Skeletal muscle tissue (tissue), 3 donors: ENCODE measurements at regions not wholly inside any gene's neighbourhood (a gene's known extent, or its start where the extent isn't known, plus 50 kb on each side); places are given as distances from the start of the nearest gene placed in this dataset.

ENCODE experiments used
- H3K27ac ChIP-seq: one replicate; pipeline ENCODE4 v1.7.0; 2013; ENCODE audit warnings: mild to moderate bottlenecking, low read depth, low read length, inconsistent platforms
- H3K27me3 ChIP-seq, 3 donors: one replicate each; pipeline ENCODE4 v1.7.0; 2013; ENCODE audit warnings: low read length in 3 of 3; ENCODE audit not compliant: control insufficient read depth in 3 of 3, insufficient read depth in 3 of 3
- H3K36me3 ChIP-seq, 3 donors: one replicate each; pipeline ENCODE4 v1.7.0; 2013; ENCODE audit warnings: low read length in 3 of 3; ENCODE audit not compliant: control insufficient read depth in 3 of 3, insufficient read depth in 3 of 3
- H3K4me1 ChIP-seq, 3 donors: one replicate each; pipeline ENCODE4 v1.7.0; 2013; ENCODE audit warnings: low read length in 3 of 3, mild to moderate bottlenecking in 3 of 3; ENCODE audit not compliant: control insufficient read depth in 3 of 3, insufficient read depth in 3 of 3
- H3K4me3 ChIP-seq, 3 donors: one replicate each; pipeline ENCODE4 v1.7.0; 2013; ENCODE audit warnings: low read length in 3 of 3
- H3K9ac ChIP-seq, 3 donors: one replicate each; pipeline ENCODE4 v1.7.0; 2013; ENCODE audit warnings: low read length in 3 of 3, mild to moderate bottlenecking in 3 of 3, moderate library complexity in 2 of 3, low read depth in 1 of 3
- H3K9me3 ChIP-seq, 3 donors: one replicate each; pipeline ENCODE4 v1.7.0; 2013; ENCODE audit warnings: low read length in 3 of 3; ENCODE audit not compliant: control insufficient read depth in 3 of 3
- donor health status: Osteomylitis.

GRCh38 chr14:50044042-50044651 is 72.2 kb downstream of the VCPKMT start:
- Histone ChIP-seq H3K4me3 (no peak overlapping the region), H3K4me1 (peaks cover 8 to 34% (median 18%) of the 10 kb centered on the region in 3 donors), H3K27ac (peak overlapping the region; percentile 67)

GRCh38 chr14:50045039-50045711 is 71.2 kb downstream of the VCPKMT start:
- H3K36me3 ChIP-seq, result no peaks in the 10 kb centered on the region
- no peak overlapping the region for H3K4me3 ChIP-seq
- H3K9ac ChIP-seq, result no peak overlapping the region
- peaks cover 8 to 31% (median 18%) of the 10 kb centered on the region in 3 donors for H3K4me1 ChIP-seq
- H3K27me3 ChIP-seq, result no peaks in the 10 kb centered on the region
- peak overlapping the region; percentile 59 for H3K27ac ChIP-seq
- no peaks in the 10 kb centered on the region for H3K9me3 ChIP-seq

More at GRCh38 chr14:50044042-50044651, 72.2 kb downstream of the VCPKMT start:
- Histone ChIP-seq H3K27me3 (no peaks in the 10 kb centered on the region), H3K36me3 (no peaks in the 10 kb centered on the region), H3K9ac (no peak overlapping the region), H3K9me3 (no peaks in the 10 kb centered on the region)

- H3K4me1 ChIP-seq, result peaks cover 8 to 25% (median 17%) of the 10 kb centered on the region in 3 donors
- H3K4me3 ChIP-seq, result no peak overlapping the region
- no peak overlapping the region for H3K9ac ChIP-seq
- no peaks in the 10 kb centered on the region for H3K9me3 ChIP-seq
- no peaks in the 10 kb centered on the region for H3K36me3 ChIP-seq
- H3K27me3 ChIP-seq, result no peaks in the 10 kb centered on the region
- H3K27ac ChIP-seq, result peak overlapping the region; percentile 59
Observed at GRCh38 chr14:50045837-50046236, 70.5 kb downstream of the VCPKMT start.

- Histone ChIP-seq H3K4me1 (peaks cover 8 to 25% (median 12%) of the 10 kb centered on the region in 3 donors), H3K4me3 (no peak overlapping the region), H3K27me3 (no peaks in the 10 kb centered on the region), H3K36me3 (no peaks in the 10 kb centered on the region), H3K9me3 (no peaks in the 10 kb centered on the region), H3K27ac (peak overlapping the region; percentile 52), H3K9ac (no peak overlapping the region)
Observed at GRCh38 chr14:50047274-50047676, 69.1 kb downstream of the VCPKMT start.

DNA sequence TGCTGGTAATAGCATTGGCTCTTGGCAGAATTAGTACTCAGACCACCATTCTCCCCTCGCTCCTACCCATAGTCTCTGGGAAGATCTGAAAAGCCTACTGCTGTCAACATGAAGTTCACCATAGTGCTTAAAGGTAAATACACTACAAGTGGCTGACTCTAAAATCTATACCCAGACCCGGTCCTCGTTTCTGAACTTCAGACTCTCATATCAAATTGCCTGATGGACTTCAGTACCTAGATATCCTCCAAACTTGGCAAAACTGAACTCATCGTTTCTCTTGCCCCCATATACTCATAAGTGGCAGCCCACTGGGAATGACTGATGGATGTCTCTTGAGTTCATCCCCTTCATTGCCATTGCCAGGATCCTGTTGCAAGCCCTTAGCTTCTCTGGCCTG is 67.3 kb downstream of the VCPKMT start:
- H3K36me3 ChIP-seq, result no peaks in the 10 kb centered on the region
- no peak overlapping the region for H3K9ac ChIP-seq
- H3K27ac ChIP-seq, result no peak overlapping the region
- no peak overlapping the region for H3K4me3 ChIP-seq
- no peaks in the 10 kb centered on the region for H3K9me3 ChIP-seq
- peaks cover 8 to 19% (median 15%) of the 10 kb centered on the region in 3 donors for H3K4me1 ChIP-seq
- no peaks in the 10 kb centered on the region for H3K27me3 ChIP-seq

- Histone ChIP-seq H3K9ac (no peak overlapping the region), H3K4me3 (no peak overlapping the region), H3K9me3 (no peaks in the 10 kb centered on the region), H3K27me3 (no peaks in the 10 kb centered on the region), H3K27ac (no peak overlapping the region), H3K4me1 (peaks cover 4 to 12% (median 10%) of the 10 kb centered on the region in 3 donors), H3K36me3 (no peaks in the 10 kb centered on the region)
Observed at GRCh38 chr14:50049703-50050570, 66.4 kb downstream of the VCPKMT start.

DNA sequence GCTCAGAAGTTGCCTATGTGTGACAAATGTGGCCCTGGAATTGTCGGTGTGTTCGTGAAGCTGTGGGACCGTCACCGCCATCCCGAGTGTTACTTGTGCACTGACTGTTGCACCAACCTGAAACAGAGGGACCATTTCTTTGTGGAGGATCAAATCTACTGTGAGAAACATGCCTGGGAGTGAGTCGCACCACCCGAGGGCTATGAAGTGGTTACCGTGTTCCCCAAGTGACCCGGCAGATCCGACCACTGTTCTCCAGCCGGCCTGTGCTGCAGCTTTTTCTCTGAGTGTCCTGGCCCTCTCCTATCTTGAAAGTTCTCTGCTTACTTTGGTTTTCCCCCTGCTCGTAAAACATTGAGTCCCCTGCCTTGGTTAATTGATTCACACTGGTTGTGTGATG is 65.3 kb downstream of the VCPKMT start:
- H3K4me1 ChIP-seq, result peaks cover 4 to 7% (median 6%) of the 10 kb centered on the region in 3 donors
- H3K9ac ChIP-seq, result no peak overlapping the region
- no peak overlapping the region for H3K27ac ChIP-seq
- no peaks in the 10 kb centered on the region for H3K27me3 ChIP-seq
- H3K36me3 ChIP-seq, result no peaks in the 10 kb centered on the region
- H3K9me3 ChIP-seq, result no peaks in the 10 kb centered on the region
- no peak overlapping the region for H3K4me3 ChIP-seq

DNA sequence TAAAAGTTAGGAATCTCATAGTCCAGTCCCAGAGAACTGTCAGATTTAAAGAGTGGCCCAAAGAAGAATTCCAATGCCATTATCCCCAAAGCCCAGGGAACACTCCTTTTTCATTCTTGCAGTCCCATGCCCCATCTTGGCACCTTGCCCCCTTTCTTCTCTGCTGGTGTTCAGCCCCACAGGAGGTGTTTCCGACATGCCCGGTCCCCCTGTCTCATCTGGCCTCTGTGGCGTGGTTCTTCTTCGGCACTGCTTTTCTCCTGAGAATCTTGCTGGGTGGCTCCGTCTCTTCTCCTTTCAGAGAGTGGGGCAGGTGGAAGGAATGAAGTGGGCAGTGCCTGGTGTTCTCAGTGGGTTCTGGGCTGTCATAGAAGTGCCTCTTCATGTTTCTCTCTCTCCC is 64.7 kb downstream of the VCPKMT start:
- Histone ChIP-seq H3K4me1 (peaks cover 4 to 11% (median 8%) of the 10 kb centered on the region in 3 donors), H3K27ac (no peak overlapping the region), H3K27me3 (no peaks in the 10 kb centered on the region), H3K9ac (no peak overlapping the region), H3K9me3 (no peaks in the 10 kb centered on the region), H3K36me3 (no peaks in the 10 kb centered on the region), H3K4me3 (no peak overlapping the region)

DNA sequence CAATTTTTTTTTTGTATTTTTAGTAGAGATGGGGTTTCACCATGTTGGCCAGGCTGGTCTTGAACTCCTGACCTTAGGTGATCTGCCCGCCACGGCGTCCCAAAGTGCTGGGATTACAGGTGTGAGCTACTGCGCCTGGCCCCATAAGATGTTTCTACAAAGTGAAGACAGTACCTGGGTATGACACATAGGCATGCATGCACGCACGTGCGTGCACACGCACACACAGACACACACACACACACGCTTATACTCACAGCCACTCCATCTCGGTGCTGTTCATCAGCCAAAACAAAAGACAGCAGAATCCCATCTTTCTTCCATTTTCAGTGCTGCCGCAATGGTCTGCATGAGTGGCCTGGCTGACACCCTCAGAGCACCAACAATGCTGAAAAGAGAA is 63.9 kb downstream of the VCPKMT start:
- Histone ChIP-seq H3K9ac (no peak overlapping the region), H3K9me3 (no peaks in the 10 kb centered on the region), H3K4me3 (no peak overlapping the region), H3K27me3 (no peaks in the 10 kb centered on the region), H3K36me3 (no peaks in the 10 kb centered on the region), H3K27ac (no peak overlapping the region), H3K4me1 (peaks cover 2 to 6% (median 6%) of the 10 kb centered on the region in 3 donors)

GRCh38 chr14:50053935-50054334 is 62.4 kb downstream of the VCPKMT start:
- no peaks in the 10 kb centered on the region for H3K36me3 ChIP-seq

More at GRCh38 chr14:50053935-50054334, 62.4 kb downstream of the VCPKMT start:
- no peak overlapping the region for H3K4me3 ChIP-seq
- no peak overlapping the region for H3K27ac ChIP-seq
- H3K4me1 ChIP-seq, result peaks cover 0 to 5% (median 5%) of the 10 kb centered on the region in 3 donors
- no peak overlapping the region for H3K9ac ChIP-seq
- no peaks in the 10 kb centered on the region for H3K27me3 ChIP-seq
- no peaks in the 10 kb centered on the region for H3K9me3 ChIP-seq
